ENCODE measurements at regions not wholly inside any gene's neighbourhood (a gene's known extent, or its start where the extent isn't known, plus 50 kb on each side); places are given as distances from the start of the nearest gene placed in this dataset.

DNA sequence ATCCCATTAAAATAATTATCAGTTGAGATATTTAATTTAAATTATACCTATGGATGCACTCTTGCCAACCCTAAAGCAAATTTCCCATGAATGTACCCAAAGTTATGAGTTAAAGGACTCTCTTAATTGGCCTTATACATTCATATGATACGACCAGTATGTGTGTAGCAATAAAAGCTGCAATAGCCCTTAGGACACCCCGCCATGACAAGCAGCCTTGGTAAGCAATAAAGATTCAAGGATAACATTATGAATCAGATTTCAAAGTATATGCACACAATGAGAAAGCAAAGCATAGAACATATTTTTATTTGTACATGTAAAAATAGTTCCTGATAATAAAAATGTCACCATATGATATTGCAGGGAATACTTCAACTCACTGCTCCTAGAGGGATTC lies 1699.3 kb upstream of the CDH9 start:
- Mint-ChIP-seq H3K4me1 (ENCODE audit: low read depth, unreplicated experiment) (no peaks in the 10 kb centered on the region), H3K27me3 (ENCODE audit: unreplicated experiment) (no peaks in the 10 kb centered on the region)

GRCh38 chr5:28737222-28737621 lies 1698.8 kb upstream of the CDH9 start:
- DNase-seq, result no peak
- H3K4me1 Mint-ChIP-seq (ENCODE audit: low read depth, unreplicated experiment), result no peaks in the 10 kb centered on the region
- TF ChIP-seq, protein P1, sequence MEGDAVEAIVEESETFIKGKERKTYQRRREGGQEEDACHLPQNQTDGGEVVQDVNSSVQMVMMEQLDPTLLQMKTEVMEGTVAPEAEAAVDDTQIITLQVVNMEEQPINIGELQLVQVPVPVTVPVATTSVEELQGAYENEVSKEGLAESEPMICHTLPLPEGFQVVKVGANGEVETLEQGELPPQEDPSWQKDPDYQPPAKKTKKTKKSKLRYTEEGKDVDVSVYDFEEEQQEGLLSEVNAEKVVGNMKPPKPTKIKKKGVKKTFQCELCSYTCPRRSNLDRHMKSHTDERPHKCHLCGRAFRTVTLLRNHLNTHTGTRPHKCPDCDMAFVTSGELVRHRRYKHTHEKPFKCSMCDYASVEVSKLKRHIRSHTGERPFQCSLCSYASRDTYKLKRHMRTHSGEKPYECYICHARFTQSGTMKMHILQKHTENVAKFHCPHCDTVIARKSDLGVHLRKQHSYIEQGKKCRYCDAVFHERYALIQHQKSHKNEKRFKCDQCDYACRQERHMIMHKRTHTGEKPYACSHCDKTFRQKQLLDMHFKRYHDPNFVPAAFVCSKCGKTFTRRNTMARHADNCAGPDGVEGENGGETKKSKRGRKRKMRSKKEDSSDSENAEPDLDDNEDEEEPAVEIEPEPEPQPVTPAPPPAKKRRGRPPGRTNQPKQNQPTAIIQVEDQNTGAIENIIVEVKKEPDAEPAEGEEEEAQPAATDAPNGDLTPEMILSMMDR (IDR thresholded peaks at IDR 0.05; ENCODE audit: unreplicated experiment), result no peak
- no TSS peak for BruUV-seq (replicated peaks)
- H3K27ac Mint-ChIP-seq (ENCODE audit: unreplicated experiment), result no peak overlapping the region
- intact Hi-C loops (cut with micrococcal nuclease; ENCODE audit: unreplicated experiment), result no loop called here
- no peak overlapping the region for H3K4me3 Mint-ChIP-seq (ENCODE audit: low read depth, unreplicated experiment)
- no peaks in the 10 kb centered on the region for H3K36me3 Mint-ChIP-seq (ENCODE audit: insufficient read depth, unreplicated experiment)
- CTCF ChIA-PET, result no interaction called here
- no peaks in the 10 kb centered on the region for H3K27me3 Mint-ChIP-seq (ENCODE audit: unreplicated experiment)
- H3K9me3 Mint-ChIP-seq (ENCODE audit: low read depth, unreplicated experiment), result peaks cover 9% of the 10 kb centered on the region

More for the DNA sequence above, 1699.3 kb upstream of the CDH9 start:
- H3K36me3 Mint-ChIP-seq (ENCODE audit: insufficient read depth, unreplicated experiment), result no peaks in the 10 kb centered on the region
- no peak for DNase-seq
- intact Hi-C loops (cut with micrococcal nuclease; ENCODE audit: unreplicated experiment), result no loop called here
- no peak overlapping the region for H3K4me3 Mint-ChIP-seq (ENCODE audit: low read depth, unreplicated experiment)
- CTCF ChIA-PET, result no interaction called here
- H3K9me3 Mint-ChIP-seq (ENCODE audit: low read depth, unreplicated experiment), result peaks cover 9% of the 10 kb centered on the region
- TF ChIP-seq, protein P1 (IDR thresholded peaks at IDR 0.05; ENCODE audit: unreplicated experiment), result no peak
- H3K27ac Mint-ChIP-seq (ENCODE audit: unreplicated experiment), result no peak overlapping the region
- BruUV-seq (replicated peaks), result no TSS peak

- H3K4me3 Mint-ChIP-seq (ENCODE audit: low read depth, unreplicated experiment), result no peak overlapping the region
- no peak overlapping the region for H3K27ac Mint-ChIP-seq (ENCODE audit: unreplicated experiment)
- no TSS peak for BruUV-seq (replicated peaks)
- no peak for DNase-seq
- H3K9me3 Mint-ChIP-seq (ENCODE audit: low read depth, unreplicated experiment), result peaks cover 7% of the 10 kb centered on the region
- CTCF ChIA-PET, result no interaction called here
- H3K27me3 Mint-ChIP-seq (ENCODE audit: unreplicated experiment), result no peaks in the 10 kb centered on the region
- no peaks in the 10 kb centered on the region for H3K4me1 Mint-ChIP-seq (ENCODE audit: low read depth, unreplicated experiment)
- intact Hi-C loops (cut with micrococcal nuclease; ENCODE audit: unreplicated experiment), result no loop called here
- H3K36me3 Mint-ChIP-seq (ENCODE audit: insufficient read depth, unreplicated experiment), result no peaks in the 10 kb centered on the region
- TF ChIP-seq, protein P1 (IDR thresholded peaks at IDR 0.05; ENCODE audit: unreplicated experiment), result no peak
Observed at GRCh38 chr5:28734396-28734795, 1696.0 kb upstream of the CDH9 start.

GRCh38 chr5:28729067-28729466 lies 1690.7 kb upstream of the CDH9 start:
- no peaks in the 10 kb centered on the region for H3K36me3 Mint-ChIP-seq (ENCODE audit: insufficient read depth, unreplicated experiment)
- CTCF ChIA-PET, result no interaction called here

More at GRCh38 chr5:28729067-28729466, 1690.7 kb upstream of the CDH9 start:
- no peak for DNase-seq
- Mint-ChIP-seq H3K27me3 (ENCODE audit: unreplicated experiment) (no peaks in the 10 kb centered on the region), H3K27ac (ENCODE audit: unreplicated experiment) (no peak overlapping the region), H3K4me1 (ENCODE audit: low read depth, unreplicated experiment) (no peaks in the 10 kb centered on the region), H3K4me3 (ENCODE audit: low read depth, unreplicated experiment) (no peak overlapping the region), H3K9me3 (ENCODE audit: low read depth, unreplicated experiment) (no peaks in the 10 kb centered on the region)
- intact Hi-C loops (cut with micrococcal nuclease; ENCODE audit: unreplicated experiment), result no loop called here
- BruUV-seq (replicated peaks), result no TSS peak
- TF ChIP-seq, protein P1 (IDR thresholded peaks at IDR 0.05; ENCODE audit: unreplicated experiment), result no peak
